ENCODE measurements at regions not wholly inside any gene's neighbourhood (a gene's known extent, or its start where the extent isn't known, plus 50 kb on each side); places are given as distances from the start of the nearest gene placed in this dataset.

- TF ChIP-seq POLR2A (IDR thresholded peaks at IDR 0.05) (no peak), CTCF (IDR thresholded peaks at IDR 0.05) (no peak), EP300 (IDR thresholded peaks at IDR 0.05) (no peak)
Measured at GRCh38 chr1:29475326-29475725, 239.0 kb downstream of the PTPRU start.
